WERI-Rb-1 (cell line): ENCODE measurements at regions not wholly inside any gene's neighbourhood (a gene's known extent, or its start where the extent isn't known, plus 50 kb on each side); places are given as distances from the start of the nearest gene placed in this dataset.

Experiments used
- DNase-seq: peaks from one replicate; pipeline ENCODE4 v3.0.0-alpha.2; 2020
- H3K27ac ChIP-seq: fragments of 250-450 bp; sonication (Bioruptor Pico); 2 replicates; pipeline ENCODE4 v1.5.1; 2020; ENCODE audit warnings: mild to moderate bottlenecking, moderate library complexity
- H3K27me3 ChIP-seq: fragments of 250-450 bp; sonication (Bioruptor Pico); 2 replicates; pipeline ENCODE4 v1.5.1; 2021; ENCODE audit warnings: mild to moderate bottlenecking, low read depth, moderate library complexity; ENCODE audit not compliant: insufficient read depth, severe bottlenecking
- H3K36me3 ChIP-seq: fragments of 250-450 bp; sonication (Bioruptor Pico); 2 replicates; pipeline ENCODE4 v1.5.1; 2020; ENCODE audit warnings: mild to moderate bottlenecking, moderate library complexity
- H3K4me3 ChIP-seq: 2 replicates; pipeline ENCODE4 v1.5.1; 2011; ENCODE audit warnings: low read depth, mild to moderate bottlenecking, control low read depth, low read length
- H3K9me3 ChIP-seq: fragments of 250-450 bp; sonication (Bioruptor Pico); 2 replicates; pipeline ENCODE4 v1.5.1; 2021; ENCODE audit warnings: mild to moderate bottlenecking, moderate library complexity; ENCODE audit not compliant: severe bottlenecking
- TF ChIP-seq, protein P1 (sequence below): IDR thresholded peaks from 2 replicates; pipeline ENCODE4 v1.5.1; 2011; ENCODE audit warnings: low read depth, mild to moderate bottlenecking, control low read depth, inconsistent platforms, low read length

DNA sequence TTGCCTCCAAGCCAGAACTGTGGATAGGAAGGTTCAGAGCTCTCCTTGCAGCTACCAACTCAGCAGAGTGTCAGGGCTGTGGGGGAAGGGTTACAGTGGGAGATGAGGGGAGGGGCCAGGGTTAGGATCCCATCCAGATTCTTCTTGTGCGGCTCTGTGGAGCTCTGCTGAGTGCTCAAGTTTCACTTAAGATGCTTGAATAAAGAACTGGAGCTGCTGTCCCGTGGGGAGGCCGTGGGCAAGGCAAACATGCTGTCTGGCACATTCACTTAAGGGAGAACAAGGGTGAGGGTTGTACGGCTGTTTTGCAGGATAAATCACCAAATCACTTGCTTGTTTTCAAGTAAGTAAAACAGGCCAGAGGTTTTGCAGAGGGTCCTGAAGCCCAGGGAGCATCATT, 197.1 kb downstream of the FAM76B start:
- Histone ChIP-seq H3K27me3 (no peaks in the 10 kb centered on the region), H3K36me3 (no peaks in the 10 kb centered on the region), H3K27ac (no peak overlapping the region), H3K9me3 (no peaks in the 10 kb centered on the region), H3K4me3 (no peak overlapping the region)
- DNase-seq: peak; percentile 16
- TF ChIP-seq, protein P1, sequence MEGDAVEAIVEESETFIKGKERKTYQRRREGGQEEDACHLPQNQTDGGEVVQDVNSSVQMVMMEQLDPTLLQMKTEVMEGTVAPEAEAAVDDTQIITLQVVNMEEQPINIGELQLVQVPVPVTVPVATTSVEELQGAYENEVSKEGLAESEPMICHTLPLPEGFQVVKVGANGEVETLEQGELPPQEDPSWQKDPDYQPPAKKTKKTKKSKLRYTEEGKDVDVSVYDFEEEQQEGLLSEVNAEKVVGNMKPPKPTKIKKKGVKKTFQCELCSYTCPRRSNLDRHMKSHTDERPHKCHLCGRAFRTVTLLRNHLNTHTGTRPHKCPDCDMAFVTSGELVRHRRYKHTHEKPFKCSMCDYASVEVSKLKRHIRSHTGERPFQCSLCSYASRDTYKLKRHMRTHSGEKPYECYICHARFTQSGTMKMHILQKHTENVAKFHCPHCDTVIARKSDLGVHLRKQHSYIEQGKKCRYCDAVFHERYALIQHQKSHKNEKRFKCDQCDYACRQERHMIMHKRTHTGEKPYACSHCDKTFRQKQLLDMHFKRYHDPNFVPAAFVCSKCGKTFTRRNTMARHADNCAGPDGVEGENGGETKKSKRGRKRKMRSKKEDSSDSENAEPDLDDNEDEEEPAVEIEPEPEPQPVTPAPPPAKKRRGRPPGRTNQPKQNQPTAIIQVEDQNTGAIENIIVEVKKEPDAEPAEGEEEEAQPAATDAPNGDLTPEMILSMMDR: no peak

DNA sequence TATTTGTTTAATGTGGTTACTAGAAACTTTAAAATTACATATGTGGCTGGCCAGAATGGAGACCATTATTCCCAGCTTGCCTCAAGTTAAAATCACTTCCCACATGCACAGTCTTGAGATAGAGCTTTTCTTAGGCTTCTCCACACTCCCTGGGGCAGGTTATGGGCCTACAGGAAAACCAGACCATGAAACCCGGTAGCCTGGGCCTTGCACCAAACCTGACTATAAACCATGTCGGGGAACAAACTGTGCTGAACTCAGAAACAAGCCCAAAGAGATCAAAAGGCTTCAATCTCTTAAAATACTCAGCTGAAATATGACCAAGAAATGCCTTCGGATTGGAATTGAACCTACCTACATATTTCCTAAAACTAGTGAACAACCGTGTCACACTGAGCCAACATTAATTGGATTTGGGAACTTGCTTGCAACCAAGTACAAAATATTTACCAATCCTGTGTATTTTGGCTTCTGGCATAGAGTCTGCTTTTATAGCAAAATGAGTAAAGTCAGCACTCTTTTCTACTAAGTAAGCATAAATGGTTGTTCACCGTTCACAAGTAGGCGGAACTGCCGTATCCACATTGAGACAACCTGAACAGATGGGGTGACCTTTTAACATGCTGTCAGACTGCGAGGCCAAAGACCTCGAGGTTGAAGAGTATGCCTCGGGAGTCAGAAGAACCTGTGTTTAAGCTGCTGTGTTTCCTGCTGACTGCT, 199.5 kb downstream of the FAM76B start:
- no peaks in the 10 kb centered on the region for H3K27me3 ChIP-seq
- H3K4me3 ChIP-seq: no peak overlapping the region
- DNase-seq: no peak
- TF ChIP-seq, protein P1: no peak
- no peaks in the 10 kb centered on the region for H3K9me3 ChIP-seq
- H3K27ac ChIP-seq: no peak overlapping the region
- no peaks in the 10 kb centered on the region for H3K36me3 ChIP-seq

DNA sequence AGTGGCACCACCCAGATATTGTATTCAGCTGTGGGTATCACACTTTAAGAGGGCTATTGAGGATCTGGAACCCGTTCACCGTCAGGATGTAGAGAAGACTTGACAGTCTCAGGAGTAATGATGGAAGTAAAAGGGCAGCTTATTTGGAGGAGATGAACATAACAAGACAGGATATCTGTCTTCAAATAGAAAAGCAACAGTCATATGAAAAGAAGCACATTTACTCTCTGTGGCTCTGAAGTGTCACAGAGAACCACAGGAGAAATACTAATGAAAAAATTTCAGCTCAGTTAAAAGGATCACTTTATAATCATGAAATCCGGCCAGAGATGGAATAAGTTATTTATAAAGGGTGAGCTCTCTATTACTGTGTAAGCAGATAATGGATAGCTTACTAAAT, 200.8 kb downstream of the FAM76B start:
- Histone ChIP-seq H3K27me3 (no peaks in the 10 kb centered on the region), H3K36me3 (no peaks in the 10 kb centered on the region), H3K27ac (no peak overlapping the region), H3K9me3 (no peaks in the 10 kb centered on the region), H3K4me3 (no peak overlapping the region)
- no peak for DNase-seq
- TF ChIP-seq, protein P1: no peak

DNA sequence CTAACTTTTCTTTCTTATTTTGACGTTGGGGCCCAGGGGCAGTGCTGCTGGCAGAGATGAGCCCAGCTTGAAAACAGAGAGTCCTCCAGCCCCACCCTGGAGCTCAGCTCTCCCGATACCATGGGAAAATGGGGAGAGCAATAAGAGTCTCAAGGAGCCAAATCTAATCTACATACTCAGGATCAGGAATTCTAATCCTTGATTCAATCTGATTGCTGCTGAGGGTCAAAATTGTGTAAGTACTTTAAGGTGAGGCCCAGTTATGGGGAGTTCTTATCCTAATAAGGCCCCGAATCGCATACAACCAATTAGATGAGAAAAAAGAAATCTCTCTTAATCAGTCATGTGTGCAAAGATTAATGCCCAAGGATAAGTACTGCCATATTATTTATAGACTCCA, 202.9 kb downstream of the FAM76B start:
- TF ChIP-seq, protein P1: no peak
- DNase-seq: peak; percentile 11
- no peaks in the 10 kb centered on the region for H3K27me3 ChIP-seq

DNA sequence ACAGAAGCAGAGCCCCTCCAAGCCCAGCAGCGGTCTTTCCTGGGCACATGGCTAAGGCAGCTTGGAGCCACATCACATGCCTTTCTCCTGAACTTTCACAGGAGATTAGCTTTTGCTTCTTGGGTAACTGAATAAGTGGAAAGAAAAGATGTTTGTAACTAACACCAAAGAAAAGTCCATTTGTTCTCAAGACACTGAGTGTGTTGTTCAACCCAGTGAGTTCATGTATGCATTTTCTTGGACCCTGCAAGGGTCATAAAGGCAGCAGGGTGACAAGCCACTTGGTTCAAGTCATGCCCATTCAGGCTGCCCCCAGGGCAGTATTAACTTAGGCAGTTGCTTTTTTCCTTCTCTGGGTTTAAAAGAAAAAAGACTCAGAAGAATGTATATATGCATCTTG, 203.4 kb downstream of the FAM76B start:
- no peaks in the 10 kb centered on the region for H3K36me3 ChIP-seq
- no peaks in the 10 kb centered on the region for H3K27me3 ChIP-seq
- DNase-seq: no peak
- H3K27ac ChIP-seq: no peak overlapping the region
- no peak overlapping the region for H3K4me3 ChIP-seq
- TF ChIP-seq, protein P1: no peak
- H3K9me3 ChIP-seq: no peaks in the 10 kb centered on the region

More for the DNA sequence above, 202.9 kb downstream of the FAM76B start:
- Histone ChIP-seq H3K4me3 (no peak overlapping the region), H3K9me3 (no peaks in the 10 kb centered on the region), H3K27ac (no peak overlapping the region), H3K36me3 (no peaks in the 10 kb centered on the region)

DNA sequence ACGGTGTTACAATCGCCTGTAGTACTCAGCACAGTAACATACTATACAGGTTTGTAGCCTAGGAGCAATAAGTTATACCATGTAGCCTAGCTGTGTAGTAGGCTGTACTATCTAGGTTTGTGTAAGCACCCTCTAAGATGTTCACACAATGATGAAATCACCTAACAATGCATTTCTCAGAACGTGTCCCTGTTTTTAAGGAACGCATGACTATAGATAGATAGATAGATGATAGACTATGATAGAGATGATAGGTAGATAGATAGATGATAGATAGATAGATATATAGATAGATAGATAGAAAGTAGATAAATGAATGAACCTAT, 203.9 kb downstream of the FAM76B start:
- DNase-seq: no peak
- TF ChIP-seq, protein P1: no peak
- Histone ChIP-seq H3K9me3 (no peaks in the 10 kb centered on the region), H3K27me3 (no peaks in the 10 kb centered on the region), H3K27ac (no peak overlapping the region), H3K36me3 (no peaks in the 10 kb centered on the region), H3K4me3 (no peak overlapping the region)
